Stimulated activated CD4-positive, alpha-beta T cell treated with anti-CD3 and anti-CD28 coated beads, Interleukin-1b, Interleukin-23, amount 100 ng/mL, for 4 hours (primary cell): ENCODE measurements at regions not wholly inside any gene's neighbourhood (a gene's known extent, or its start where the extent isn't known, plus 50 kb on each side); places are given as distances from the start of the nearest gene placed in this dataset.

ENCODE experiments used
- DNase-seq, 2 donors: peaks; one replicate each; pipeline ENCODE4 v3.0.0-alpha.2; 2020; ENCODE audit warnings: low read depth in 2 of 2

GRCh38 chr5:6236170-6236793 lies 142.1 kb downstream of the MED10 start:
- no peak for DNase-seq

- DNase-seq: no peak
Observed at GRCh38 chr5:6235726-6236125, 142.6 kb downstream of the MED10 start.

- DNase-seq: no peak
Observed at GRCh38 chr5:6228257-6229250, 149.8 kb downstream of the MED10 start.

GRCh38 chr5:6225121-6225607 lies 153.2 kb downstream of the MED10 start:
- no peak for DNase-seq

GRCh38 chr5:6224406-6224805 lies 153.9 kb downstream of the MED10 start:
- no peak for DNase-seq

- DNase-seq: no peak
Observed at GRCh38 chr5:6222899-6223298, 155.4 kb downstream of the MED10 start.

GRCh38 chr5:6222121-6222520 lies 156.2 kb downstream of the MED10 start:
- DNase-seq: no peak

- no peak for DNase-seq
Observed at GRCh38 chr5:6221141-6221626, 157.2 kb downstream of the MED10 start.

- DNase-seq: no peak
Observed at GRCh38 chr5:6220346-6221088, 157.8 kb downstream of the MED10 start.

- no peak for DNase-seq
Observed at GRCh38 chr5:6218517-6218916, 159.8 kb downstream of the MED10 start.

GRCh38 chr5:6218116-6218515 lies 160.2 kb downstream of the MED10 start:
- no peak for DNase-seq

- no peak for DNase-seq
Observed at GRCh38 chr5:6216471-6217075, 161.8 kb downstream of the MED10 start.

- no peak for DNase-seq
Observed at GRCh38 chr5:6215891-6216290, 162.5 kb downstream of the MED10 start.

- no peak for DNase-seq
Observed at GRCh38 chr5:6212244-6212643, 166.1 kb downstream of the MED10 start.

- DNase-seq: no peak
Observed at GRCh38 chr5:6206501-6206900, 171.8 kb downstream of the MED10 start.

- no peak for DNase-seq
Observed at GRCh38 chr5:6202968-6203365, 175.4 kb downstream of the MED10 start.

- no peak for DNase-seq
Observed at GRCh38 chr5:6202149-6202967, 176.0 kb downstream of the MED10 start.

- DNase-seq: no peak
Observed at GRCh38 chr5:6201631-6202030, 176.7 kb downstream of the MED10 start.

- no peak for DNase-seq
Observed at GRCh38 chr5:6198531-6198930, 179.8 kb downstream of the MED10 start.

- DNase-seq: no peak
Observed at GRCh38 chr5:6197427-6197826, 180.9 kb downstream of the MED10 start.
